NT2/D1 (cell line): ENCODE measurements at regions not wholly inside any gene's neighbourhood (a gene's known extent, or its start where the extent isn't known, plus 50 kb on each side); places are given as distances from the start of the nearest gene placed in this dataset.

Experiments used
- DNase-seq: peaks from one replicate; pipeline ENCODE4 v3.0.0-alpha.2; 2011; ENCODE audit warnings: low read depth, low spot score
- H3K27me3 ChIP-seq: 2 replicates; pipeline ENCODE4 v1.6.0; 2011; ENCODE audit warnings: mild to moderate bottlenecking; ENCODE audit not compliant: insufficient read length, insufficient read depth
- H3K36me3 ChIP-seq: 2 replicates; pipeline ENCODE4 v1.6.1; 2011; ENCODE audit warnings: mild to moderate bottlenecking, low read length, mixed read lengths; ENCODE audit not compliant: insufficient read depth, insufficient read length
- H3K4me1 ChIP-seq: 2 replicates; pipeline ENCODE4 v1.5.1; 2011; ENCODE audit not compliant: insufficient read depth, insufficient read length
- H3K4me3 ChIP-seq: 2 replicates; pipeline ENCODE4 v1.5.1; 2011; ENCODE audit warnings: low read depth; ENCODE audit not compliant: insufficient read length
- H3K9ac ChIP-seq: 2 replicates; pipeline ENCODE4 v1.6.0; 2011; ENCODE audit warnings: low read depth; ENCODE audit not compliant: insufficient read length
- H3K9me3 ChIP-seq: 2 replicates; pipeline ENCODE4 v1.5.1; 2011; ENCODE audit warnings: mild to moderate bottlenecking, low read length; ENCODE audit not compliant: insufficient read depth
- SUZ12 ChIP-seq: IDR thresholded peaks from 2 replicates; pipeline ENCODE4 v1.6.1; 2011; ENCODE audit not compliant: insufficient read length, insufficient read depth; ENCODE audit errors: extremely low read depth
- YY1 ChIP-seq: IDR thresholded peaks from 2 replicates; pipeline ENCODE4 v1.6.1; 2011; ENCODE audit not compliant: insufficient read length, insufficient read depth
- ZNF274 ChIP-seq: IDR thresholded peaks from 2 replicates; pipeline ENCODE4 v1.6.1; 2011; ENCODE audit warnings: mild to moderate bottlenecking, low read depth, low read length

GRCh38 chr7:1331561-1332467 is 99.1 kb downstream of the UNCX start:
- peaks cover 11% of the 10 kb centered on the region; the same call in 1 of the 2 replicates for H3K9me3 ChIP-seq
- H3K9ac ChIP-seq, result no peak overlapping the region
- H3K4me1 ChIP-seq, result peaks cover 7% of the 10 kb centered on the region
- H3K36me3 ChIP-seq, result no peaks in the 10 kb centered on the region
- no peak for TF ChIP-seq ZNF274
- TF ChIP-seq SUZ12, result no peak
- TF ChIP-seq YY1, result no peak
- DNase-seq, result no peak
- H3K4me3 ChIP-seq, result no peak overlapping the region
- H3K27me3 ChIP-seq, result no peaks in the 10 kb centered on the region

GRCh38 chr7:1336509-1336908 is 103.8 kb downstream of the UNCX start:
- DNase-seq, result no peak
- Histone ChIP-seq H3K4me3 (no peak overlapping the region), H3K36me3 (no peaks in the 10 kb centered on the region), H3K9ac (no peak overlapping the region), H3K9me3 (peaks cover 16% of the 10 kb centered on the region; the same call in 1 of the 2 replicates), H3K4me1 (peaks cover 6% of the 10 kb centered on the region), H3K27me3 (no peaks in the 10 kb centered on the region)
- TF ChIP-seq SUZ12, result no peak
- no peak for TF ChIP-seq ZNF274

- no peak for DNase-seq
- Histone ChIP-seq H3K4me3 (no peak overlapping the region), H3K9me3 (peaks cover 16% of the 10 kb centered on the region; the same call in 1 of the 2 replicates), H3K4me1 (peaks cover 5% of the 10 kb centered on the region), H3K9ac (no peak overlapping the region), H3K36me3 (no peaks in the 10 kb centered on the region), H3K27me3 (no peaks in the 10 kb centered on the region)
- no peak for TF ChIP-seq YY1
- no peak for TF ChIP-seq ZNF274
- TF ChIP-seq SUZ12, result no peak
Measured at GRCh38 chr7:1339611-1340010, 106.9 kb downstream of the UNCX start.

GRCh38 chr7:1340031-1340430 is 107.4 kb downstream of the UNCX start:
- Histone ChIP-seq H3K9me3 (peaks cover 16% of the 10 kb centered on the region; the same call in 1 of the 2 replicates), H3K4me3 (no peak overlapping the region), H3K9ac (no peak overlapping the region), H3K36me3 (no peaks in the 10 kb centered on the region), H3K4me1 (peaks cover 5% of the 10 kb centered on the region), H3K27me3 (no peaks in the 10 kb centered on the region)
- no peak for DNase-seq
- TF ChIP-seq SUZ12, result no peak
- TF ChIP-seq ZNF274, result no peak
- no peak for TF ChIP-seq YY1

- H3K9me3 ChIP-seq, result peaks cover 16% of the 10 kb centered on the region; the same call in 1 of the 2 replicates
- H3K9ac ChIP-seq, result no peak overlapping the region
- no peaks in the 10 kb centered on the region for H3K27me3 ChIP-seq
- no peak overlapping the region for H3K4me3 ChIP-seq
- H3K36me3 ChIP-seq, result no peaks in the 10 kb centered on the region
- TF ChIP-seq SUZ12, result no peak
- TF ChIP-seq YY1, result no peak
- TF ChIP-seq ZNF274, result no peak
- no peak for DNase-seq
- H3K4me1 ChIP-seq, result peaks cover 5% of the 10 kb centered on the region
Measured at GRCh38 chr7:1340461-1341360, 108.0 kb downstream of the UNCX start.

- Histone ChIP-seq H3K27me3 (no peaks in the 10 kb centered on the region), H3K36me3 (no peaks in the 10 kb centered on the region), H3K9ac (no peak overlapping the region), H3K4me3 (no peak overlapping the region), H3K9me3 (peaks cover 8% of the 10 kb centered on the region; the same call in 1 of the 2 replicates), H3K4me1 (peaks cover 5% of the 10 kb centered on the region)
- DNase-seq, result no peak
- TF ChIP-seq YY1 (no peak), SUZ12 (no peak), ZNF274 (no peak)
Measured at GRCh38 chr7:1341361-1342089, 108.9 kb downstream of the UNCX start.
